ENCODE measurements at regions not wholly inside any gene's neighbourhood (a gene's known extent, or its start where the extent isn't known, plus 50 kb on each side); places are given as distances from the start of the nearest gene placed in this dataset.

- no peak for TF ChIP-seq EP300 (IDR thresholded peaks at IDR 0.05; ENCODE audit: borderline replicate concordance in 1 of 2, low read depth in 1 of 2, low read length in 1 of 2)
- TF ChIP-seq TAF1 (IDR thresholded peaks at IDR 0.05; ENCODE audit: borderline replicate concordance, low read depth, low read length), result no peak
- TF ChIP-seq MAX (IDR thresholded peaks at IDR 0.05; ENCODE audit: low read depth), result no peak
- no peak for TF ChIP-seq FOXJ3 (CRISPR knock-in tag; IDR thresholded peaks at IDR 0.05)
- no peak for TF ChIP-seq ELF1 (IDR thresholded peaks at IDR 0.05)
- TF ChIP-seq ZBTB33 (IDR thresholded peaks at IDR 0.05; ENCODE audit: borderline replicate concordance, low read depth), result no peak
- no peak for TF ChIP-seq CHD2 (IDR thresholded peaks at IDR 0.05; ENCODE audit: low read length, partially characterized antibody)
- no peak overlapping the region for H3K4me3 ChIP-seq (ENCODE audit: low read depth in 2 of 2, low read length in 1 of 2)
- no peak overlapping the region for H3K9ac ChIP-seq
- no peaks in the 10 kb centered on the region for H3K9me3 ChIP-seq
- no peaks in the 10 kb centered on the region for H3K27me3 ChIP-seq (ENCODE audit: insufficient read depth)
- no peak overlapping the region for H3K4me2 ChIP-seq
- H4K20me1 ChIP-seq (ENCODE audit: insufficient read depth), result no peaks in the 10 kb centered on the region
- no peak overlapping the region for H2AFZ ChIP-seq (ENCODE audit: low read depth)
- no peaks in the 10 kb centered on the region; a peak in 1 of 4 replicates for H3K4me1 ChIP-seq (ENCODE audit: control insufficient read depth in 1 of 2, insufficient read depth in 2 of 2, low read depth in 1 of 2, low read length in 1 of 2)
- 67% methylated on average over 1 of the region's 1 CpG for WGBS (ENCODE audit: low lambda C conversion rate)
- H3K79me2 ChIP-seq (ENCODE audit: insufficient read depth), result no peaks in the 10 kb centered on the region
- H3K36me3 ChIP-seq (replicated peaks in 1 of 2; ENCODE audit: control insufficient read depth in 1 of 2, insufficient read depth in 2 of 2, low read length in 1 of 2), result no peaks in the 10 kb centered on the region
- DNase-seq, result no peak
- no peaks in the 10 kb centered on the region for H3F3A ChIP-seq (replicated peaks; ENCODE audit: insufficient read depth)
- no peaks in the 10 kb centered on the region for H3K9me2 ChIP-seq
- no peak overlapping the region for H3K27ac ChIP-seq (ENCODE audit: low read depth in 2 of 2, low read length in 1 of 2)
- POLR2A ChIA-PET, result no interaction called here
- CTCF ChIA-PET, result interaction anchor here (1.0 to 5.2 kb wide), 3 partner anchors 298 to 330 kb away, joined by 3 to 88 read pairs (median 9); partner anchors contain the start of gene HLX
Observed at GRCh38 chr1:221206076-221206475, 326.8 kb downstream of the HLX start.

- Histone ChIP-seq H3K9me2 (no peaks in the 10 kb centered on the region), H3F3A (replicated peaks; ENCODE audit: insufficient read depth) (no peaks in the 10 kb centered on the region), H3K27ac (ENCODE audit: low read depth in 2 of 2, low read length in 1 of 2) (no peak overlapping the region), H3K27me3 (ENCODE audit: insufficient read depth) (no peaks in the 10 kb centered on the region), H2AFZ (ENCODE audit: low read depth) (no peak overlapping the region), H3K79me2 (ENCODE audit: insufficient read depth) (no peaks in the 10 kb centered on the region), H3K36me3 (replicated peaks in 1 of 2; ENCODE audit: control insufficient read depth in 1 of 2, insufficient read depth in 2 of 2, low read length in 1 of 2) (no peaks in the 10 kb centered on the region), H3K9me3 (no peaks in the 10 kb centered on the region), H3K4me2 (no peak overlapping the region), H3K4me1 (ENCODE audit: control insufficient read depth in 1 of 2, insufficient read depth in 2 of 2, low read depth in 1 of 2, low read length in 1 of 2) (no peaks in the 10 kb centered on the region), H4K20me1 (ENCODE audit: insufficient read depth) (no peaks in the 10 kb centered on the region), H3K9ac (no peak overlapping the region), H3K4me3 (ENCODE audit: low read depth in 2 of 2, low read length in 1 of 2) (no peak overlapping the region)
- no peak for TF ChIP-seq NFIC (IDR thresholded peaks at IDR 0.05; ENCODE audit: borderline replicate concordance)
- TF ChIP-seq JUND (IDR thresholded peaks at IDR 0.05), result no peak
- TF ChIP-seq RAD21 (IDR thresholded peaks at IDR 0.05; ENCODE audit: low read length), result no peak
- TF ChIP-seq IRF3 (IDR thresholded peaks at IDR 0.05; ENCODE audit: low read depth, low read length), result no peak
- TF ChIP-seq PBX3 (IDR thresholded peaks at IDR 0.05), result no peak
- TF ChIP-seq RXRA (IDR thresholded peaks at IDR 0.05; ENCODE audit: borderline replicate concordance, low read depth), result no peak
- no peak for TF ChIP-seq GABPA (IDR thresholded peaks at IDR 0.05; ENCODE audit: low read depth)
- no peak for TF ChIP-seq MXI1 (IDR thresholded peaks at IDR 0.05; ENCODE audit: low read depth, low read length)
- no peak for TF ChIP-seq MAX (IDR thresholded peaks at IDR 0.05; ENCODE audit: low read depth)
- no peak for TF ChIP-seq REST (IDR thresholded peaks at IDR 0.05; ENCODE audit: low read depth, low read length)
- no peak for TF ChIP-seq TCF12 (IDR thresholded peaks at IDR 0.05)
- TF ChIP-seq FOXM1 (IDR thresholded peaks at IDR 0.05; ENCODE audit: low read depth), result no peak
- no peak for TF ChIP-seq SMC3 (IDR thresholded peaks at IDR 0.05; ENCODE audit: low read depth, low read length)
- TF ChIP-seq TAF1 (IDR thresholded peaks at IDR 0.05; ENCODE audit: borderline replicate concordance, low read depth, low read length), result no peak
- TF ChIP-seq RFX5 (IDR thresholded peaks at IDR 0.05; ENCODE audit: low read length), result no peak
- no peak for TF ChIP-seq POLR2AphosphoS5 (IDR thresholded peaks at IDR 0.05; ENCODE audit: low read depth, low read length)
- TF ChIP-seq FOSL2 (IDR thresholded peaks at IDR 0.05; ENCODE audit: borderline replicate concordance, low read depth), result no peak
- 79% methylated on average over 5 of the region's 5 CpGs for WGBS (ENCODE audit: low lambda C conversion rate)
- ChIA-PET CTCF (interaction anchor here (1.6 to 2.7 kb wide), 2 partner anchors 10 to 304 kb away, joined by 6 to 16 read pairs; no protein-coding TSS in a partner anchor), POLR2A (no interaction called here)
- DNase-seq, result no peak
Observed at GRCh38 chr1:221212926-221213325, 333.7 kb downstream of the HLX start.
